HEK293T (cell line): ENCODE measurements at regions not wholly inside any gene's neighbourhood (a gene's known extent, or its start where the extent isn't known, plus 50 kb on each side); places are given as distances from the start of the nearest gene placed in this dataset.

Experiments
- CTCF ChIA-PET: fragments of 350-600 bp; formaldehyde crosslinking; extraction: SDS; loops from one replicate; lab custom pipeline; 2021; ENCODE audit warnings: antibody characterized with exemption, inconsistent platforms; lab: Yijun Ruan, JAX
- POLR2A ChIA-PET: fragments of 350-600 bp; formaldehyde crosslinking; extraction: SDS; loops from one replicate; lab custom pipeline; 2020; ENCODE audit warnings: antibody characterized with exemption, inconsistent platforms; lab: Yijun Ruan, JAX
- DNase-seq: peaks from one replicate; pipeline ENCODE4 v3.0.0; 2012; ENCODE audit warnings: mixed read lengths; ENCODE audit errors: extremely low spot score
- ARNT ChIP-seq: fragments of 450-650 bp; IDR thresholded peaks from 2 replicates; pipeline ENCODE4 v1.6.1; 2017; ENCODE audit warnings: mild to moderate bottlenecking
- BHLHE40 ChIP-seq: fragments of 450-650 bp; IDR thresholded peaks from 2 replicates; pipeline ENCODE4 v1.6.1; 2016; ENCODE audit warnings: mild to moderate bottlenecking, moderate library complexity, borderline replicate concordance
- CTBP1 ChIP-seq: fragments of 450-650 bp; IDR thresholded peaks from 2 replicates; pipeline ENCODE4 v1.6.1; 2016; ENCODE audit warnings: borderline replicate concordance
- ELF4 ChIP-seq: fragments of 450-650 bp; IDR thresholded peaks from 2 replicates; pipeline ENCODE4 v1.6.1; 2017; ENCODE audit warnings: antibody characterized with exemption
- FOXA1 ChIP-seq: fragments of 450-650 bp; IDR thresholded peaks from 2 replicates; pipeline ENCODE4 v1.6.1; 2016; ENCODE audit warnings: mild to moderate bottlenecking
- FOXK2 ChIP-seq: fragments of 450-650 bp; IDR thresholded peaks from 2 replicates; pipeline ENCODE4 v1.6.1; 2016; ENCODE audit warnings: mild to moderate bottlenecking
- FOXM1 ChIP-seq: fragments of 450-650 bp; IDR thresholded peaks from 2 replicates; pipeline ENCODE4 v1.6.1; 2017; ENCODE audit warnings: mild to moderate bottlenecking, borderline replicate concordance
- HDGF ChIP-seq: fragments of 450-650 bp; IDR thresholded peaks from 2 replicates; pipeline ENCODE4 v1.6.1; 2017; ENCODE audit warnings: antibody characterized with exemption, borderline replicate concordance
- L3MBTL2 ChIP-seq: fragments of 450-650 bp; conservative IDR thresholded peaks from 2 replicates; pipeline ENCODE4 v1.6.1; 2016; ENCODE audit warnings: mild to moderate bottlenecking
- LEF1 ChIP-seq: fragments of 450-650 bp; IDR thresholded peaks from 2 replicates; pipeline ENCODE4 v1.6.1; 2017; ENCODE audit warnings: mild to moderate bottlenecking, borderline replicate concordance
- NFRKB ChIP-seq: fragments of 450-650 bp; IDR thresholded peaks from 2 replicates; pipeline ENCODE4 v1.6.1; 2016; ENCODE audit warnings: mild to moderate bottlenecking, moderate library complexity
- PKNOX1 ChIP-seq: fragments of 450-650 bp; IDR thresholded peaks from 2 replicates; pipeline ENCODE4 v1.6.1; 2016
- SP1 ChIP-seq: fragments of 450-650 bp; IDR thresholded peaks from 2 replicates; pipeline ENCODE4 v1.6.1; 2017
- SUZ12 ChIP-seq: fragments of 450-650 bp; IDR thresholded peaks from 2 replicates; pipeline ENCODE4 v1.6.1; 2016; ENCODE audit warnings: mild to moderate bottlenecking
- TARDBP ChIP-seq: fragments of 450-650 bp; IDR thresholded peaks from 2 replicates; pipeline ENCODE4 v1.6.1; 2016
- ZNF384 ChIP-seq: fragments of 450-650 bp; IDR thresholded peaks from 2 replicates; pipeline ENCODE4 v1.6.1; 2016

GRCh38 chr15:100783760-100784492 lies 95.7 kb upstream of the ALDH1A3 start:
- no peak for DNase-seq
- TF ChIP-seq NFRKB: no peak
- TF ChIP-seq ARNT: no peak
- no peak for TF ChIP-seq SP1
- no peak for TF ChIP-seq L3MBTL2
- no peak for TF ChIP-seq BHLHE40
- no peak for TF ChIP-seq TARDBP
- no peak for TF ChIP-seq FOXA1
- TF ChIP-seq ELF4: no peak
- no peak for TF ChIP-seq LEF1
- no peak for TF ChIP-seq FOXM1
- no peak for TF ChIP-seq ZNF384
- no peak for TF ChIP-seq HDGF
- TF ChIP-seq SUZ12: no peak
- POLR2A ChIA-PET: no interaction called here
- CTCF ChIA-PET: no interaction called here

- POLR2A ChIA-PET: no interaction called here
- CTCF ChIA-PET: interaction anchor here (0.7 kb wide), 1 partner anchor 55 kb away, joined by 3 read pairs; no protein-coding TSS in a partner anchor
- TF ChIP-seq NFRKB (no peak), PKNOX1 (no peak), FOXM1 (no peak), L3MBTL2 (no peak), TARDBP (no peak), SUZ12 (no peak), ELF4 (no peak), LEF1 (no peak), CTBP1 (no peak), FOXK2 (no peak), ZNF384 (no peak), FOXA1 (no peak)
- no peak for DNase-seq
Observed at GRCh38 chr15:100784493-100785180, 95.0 kb upstream of the ALDH1A3 start.

- ChIA-PET CTCF (interaction anchor here (0.7 to 1.1 kb wide), 2 partner anchors 26 to 54 kb away, joined by 3 to 10 read pairs; no protein-coding TSS in a partner anchor), POLR2A (no interaction called here)
- TF ChIP-seq CTBP1: no peak
- no peak for TF ChIP-seq ELF4
- TF ChIP-seq LEF1: no peak
- TF ChIP-seq ZNF384: no peak
- no peak for DNase-seq
Observed at GRCh38 chr15:100785181-100786138, 94.2 kb upstream of the ALDH1A3 start.

GRCh38 chr15:100786139-100786531 lies 93.5 kb upstream of the ALDH1A3 start:
- ChIA-PET POLR2A (no interaction called here), CTCF (interaction anchor here (1.1 kb wide), 1 partner anchor 26 kb away, joined by 10 read pairs; no protein-coding TSS in a partner anchor)
- TF ChIP-seq PKNOX1: no peak
- TF ChIP-seq FOXK2: no peak
- no peak for TF ChIP-seq SP1
- TF ChIP-seq HDGF: no peak
- TF ChIP-seq LEF1: no peak
- TF ChIP-seq ELF4: no peak
- no peak for DNase-seq

GRCh38 chr15:100786901-100787566 lies 92.6 kb upstream of the ALDH1A3 start:
- POLR2A ChIA-PET: no interaction called here
- DNase-seq: no peak
- CTCF ChIA-PET: no interaction called here
- no peak for TF ChIP-seq ELF4
- TF ChIP-seq HDGF: no peak
- TF ChIP-seq ARNT: no peak
- TF ChIP-seq PKNOX1: no peak
- TF ChIP-seq BHLHE40: no peak
- TF ChIP-seq L3MBTL2: no peak
- no peak for TF ChIP-seq LEF1
